Muscle layer of duodenum (tissue), 2 donors: ENCODE measurements at regions not wholly inside any gene's neighbourhood (a gene's known extent, or its start where the extent isn't known, plus 50 kb on each side); places are given as distances from the start of the nearest gene placed in this dataset.

Experiments
- H3K27ac ChIP-seq: one replicate; pipeline ENCODE4 v1.7.0; 2013; ENCODE audit warnings: mild to moderate bottlenecking, low read length
- H3K27me3 ChIP-seq: one replicate; pipeline ENCODE4 v1.7.0; 2013; ENCODE audit warnings: low read depth, mild to moderate bottlenecking, control low read depth, low read length
- H3K36me3 ChIP-seq, 2 donors: one replicate each; pipeline ENCODE4 v1.7.0; 2013; ENCODE audit warnings: low read length in 2 of 2, control low read depth in 1 of 2, mild to moderate bottlenecking in 1 of 2; ENCODE audit not compliant: insufficient read depth in 2 of 2, control insufficient read depth in 1 of 2
- H3K4me1 ChIP-seq, 2 donors: one replicate each; pipeline ENCODE4 v1.7.0; 2013; ENCODE audit warnings: low read length in 2 of 2, mild to moderate bottlenecking in 2 of 2, control low read depth in 1 of 2, moderate library complexity in 1 of 2; ENCODE audit not compliant: insufficient read depth in 2 of 2, control insufficient read depth in 1 of 2
- H3K4me3 ChIP-seq, 2 donors: one replicate each; pipeline ENCODE4 v1.7.0; 2013; ENCODE audit warnings: low read length in 2 of 2, low read depth in 1 of 2, mild to moderate bottlenecking in 1 of 2
- H3K9me3 ChIP-seq, 2 donors: one replicate each; pipeline ENCODE4 v1.7.0; 2013; ENCODE audit warnings: low read length in 2 of 2, control low read depth in 1 of 2, mild to moderate bottlenecking in 1 of 2; ENCODE audit not compliant: control insufficient read depth in 1 of 2
- donor health status: healthy.

DNA sequence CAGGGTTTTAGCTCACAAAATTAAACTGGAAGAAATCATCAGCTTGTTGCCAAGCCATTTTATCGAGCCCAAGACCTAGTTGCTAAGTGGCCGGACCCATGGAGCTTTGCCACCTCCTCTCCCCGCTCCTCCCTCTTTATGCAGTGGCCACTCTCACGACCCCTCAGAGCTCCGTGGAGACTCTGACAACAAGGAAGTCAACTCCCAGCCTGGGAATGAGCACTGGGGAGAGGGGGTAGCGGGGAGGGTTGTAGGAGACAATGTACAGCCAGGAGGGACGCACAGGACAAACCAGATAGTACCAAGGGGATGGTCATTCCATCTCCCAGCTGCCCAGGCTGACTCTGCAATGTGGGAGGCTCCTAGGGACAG, 250.9 kb downstream of the SIPA1L2 start:
- H3K4me3 ChIP-seq, result no peak overlapping the region
- no peaks in the 10 kb centered on the region for H3K4me1 ChIP-seq
- no peaks in the 10 kb centered on the region for H3K9me3 ChIP-seq
- H3K36me3 ChIP-seq, result no peaks in the 10 kb centered on the region
- no peak overlapping the region for H3K27ac ChIP-seq
- no peaks in the 10 kb centered on the region for H3K27me3 ChIP-seq

GRCh38 chr1:232378266-232379062, 251.5 kb downstream of the SIPA1L2 start:
- Histone ChIP-seq H3K9me3 (no peaks in the 10 kb centered on the region), H3K27me3 (no peaks in the 10 kb centered on the region), H3K4me3 (no peak overlapping the region), H3K27ac (no peak overlapping the region), H3K4me1 (no peaks in the 10 kb centered on the region), H3K36me3 (no peaks in the 10 kb centered on the region)

DNA sequence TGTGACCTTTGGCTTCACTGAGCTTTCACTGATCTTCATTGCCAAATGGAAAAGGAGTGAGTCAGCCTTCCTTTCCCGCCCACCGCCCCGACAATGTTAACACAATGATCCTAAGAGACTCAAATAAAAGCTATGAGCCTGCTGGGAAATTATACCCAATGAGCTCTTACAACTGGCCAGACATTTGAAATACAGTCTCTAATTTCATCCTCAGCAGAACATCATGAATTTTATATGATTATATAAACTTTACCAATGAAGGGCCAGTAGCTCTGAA, 252.5 kb downstream of the SIPA1L2 start:
- Histone ChIP-seq H3K27ac (peak overlapping the region; percentile 35), H3K27me3 (no peaks in the 10 kb centered on the region), H3K36me3 (no peaks in the 10 kb centered on the region), H3K4me3 (no peak overlapping the region), H3K4me1 (no peaks in the 10 kb centered on the region), H3K9me3 (no peaks in the 10 kb centered on the region)

DNA sequence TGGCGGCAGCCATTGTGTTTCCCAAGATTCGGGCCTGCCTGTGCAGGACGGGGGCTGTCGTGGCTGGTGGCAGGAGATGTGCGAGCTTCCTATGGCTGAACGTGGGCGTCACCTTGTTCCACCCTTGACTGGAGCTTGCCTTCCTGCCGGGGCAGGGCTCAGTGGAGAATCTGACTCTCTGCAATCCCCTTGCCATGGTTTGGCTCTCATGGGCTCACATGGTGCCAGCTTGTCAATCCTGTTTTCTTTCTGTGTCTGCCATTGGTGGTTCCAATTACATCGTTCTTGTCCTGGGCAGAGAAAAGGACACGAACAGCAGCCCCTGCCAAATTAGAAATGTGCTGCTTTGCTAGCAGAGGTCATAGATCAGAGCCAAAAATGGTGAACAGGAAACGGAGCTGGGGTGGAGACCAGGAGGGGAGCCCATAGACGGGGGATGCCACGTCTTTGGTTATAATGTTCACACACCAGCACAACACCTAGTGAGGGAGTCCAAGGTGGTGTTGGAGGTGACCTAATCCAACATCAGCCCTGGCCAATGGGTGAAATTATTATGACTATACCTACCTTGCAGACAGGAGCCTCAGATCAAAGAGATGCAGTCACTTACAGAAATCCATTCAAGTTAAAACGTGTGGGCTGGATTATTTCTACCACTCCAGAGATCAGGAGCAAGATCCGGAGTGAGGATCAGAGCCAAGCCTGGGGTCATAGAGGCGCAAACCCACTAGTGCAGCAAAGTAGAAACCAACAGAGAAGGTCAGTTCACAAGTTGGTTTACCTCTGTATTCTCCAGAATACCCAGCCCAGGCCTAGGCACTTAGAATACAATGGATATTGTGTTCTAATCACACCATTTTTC, 253.1 kb downstream of the SIPA1L2 start:
- Histone ChIP-seq H3K27ac (peak overlapping the region; percentile 35), H3K4me1 (no peaks in the 10 kb centered on the region)

DNA sequence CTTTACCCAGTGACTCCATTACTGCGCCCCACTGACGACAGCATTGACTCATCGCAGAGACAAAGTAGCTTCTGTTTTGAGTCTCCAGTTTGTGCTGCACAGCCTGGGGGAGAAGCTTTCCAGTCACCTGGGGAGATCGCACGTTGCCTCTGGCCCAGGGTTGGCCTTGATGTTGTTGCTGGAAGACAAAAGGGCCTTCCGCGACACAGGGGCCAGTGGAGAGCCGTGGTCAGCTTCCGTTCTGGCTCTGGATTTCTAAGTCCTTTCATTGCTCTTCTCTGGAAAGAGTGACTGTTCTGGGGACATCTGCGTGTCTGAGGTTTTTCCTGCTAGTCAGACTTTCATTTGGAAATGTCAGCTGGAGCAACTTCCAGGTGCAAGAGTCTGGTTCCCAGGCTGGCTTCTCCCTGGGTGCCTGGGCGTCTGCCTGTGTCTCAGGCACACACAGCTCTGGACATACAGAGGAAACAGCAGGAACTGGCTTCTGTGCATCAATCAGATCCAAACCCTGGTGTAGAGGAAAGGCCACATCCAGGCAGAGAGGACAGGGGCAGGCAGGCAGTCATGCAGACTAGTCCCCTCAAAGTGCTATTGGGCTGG, 257.0 kb downstream of the SIPA1L2 start:
- H3K27ac ChIP-seq, result no peak overlapping the region

More for the DNA sequence above, 253.1 kb downstream of the SIPA1L2 start:
- Histone ChIP-seq H3K36me3 (no peaks in the 10 kb centered on the region), H3K9me3 (no peaks in the 10 kb centered on the region), H3K27me3 (no peaks in the 10 kb centered on the region), H3K4me3 (no peak overlapping the region)

DNA sequence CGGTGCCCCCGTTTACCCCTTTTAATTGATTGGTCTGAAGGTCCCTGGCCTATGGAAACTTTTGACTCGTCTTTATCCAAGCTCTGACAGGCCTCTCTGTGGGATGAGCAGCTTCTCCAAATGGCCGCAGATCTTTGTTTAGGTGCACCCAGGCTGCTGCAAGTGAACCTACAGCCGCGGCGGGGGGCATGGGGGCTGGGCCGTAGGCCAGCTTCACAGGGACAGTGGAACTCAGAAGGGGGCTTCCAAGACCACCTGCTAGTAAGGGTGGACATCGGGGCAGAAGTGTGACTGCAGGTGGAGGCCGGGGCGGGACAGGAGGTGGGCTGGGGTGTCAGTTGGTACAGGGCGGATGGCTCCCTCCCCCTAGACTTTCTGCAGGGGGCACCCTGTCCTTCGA, 257.5 kb downstream of the SIPA1L2 start:
- Histone ChIP-seq H3K9me3 (no peaks in the 10 kb centered on the region), H3K27ac (no peak overlapping the region), H3K36me3 (no peaks in the 10 kb centered on the region), H3K27me3 (no peaks in the 10 kb centered on the region), H3K4me3 (no peak overlapping the region), H3K4me1 (no peaks in the 10 kb centered on the region)

More for the DNA sequence above, 257.0 kb downstream of the SIPA1L2 start:
- H3K4me3 ChIP-seq, result no peak overlapping the region
- H3K4me1 ChIP-seq, result no peaks in the 10 kb centered on the region
- H3K36me3 ChIP-seq, result no peaks in the 10 kb centered on the region
- no peaks in the 10 kb centered on the region for H3K27me3 ChIP-seq
- H3K9me3 ChIP-seq, result no peaks in the 10 kb centered on the region

DNA sequence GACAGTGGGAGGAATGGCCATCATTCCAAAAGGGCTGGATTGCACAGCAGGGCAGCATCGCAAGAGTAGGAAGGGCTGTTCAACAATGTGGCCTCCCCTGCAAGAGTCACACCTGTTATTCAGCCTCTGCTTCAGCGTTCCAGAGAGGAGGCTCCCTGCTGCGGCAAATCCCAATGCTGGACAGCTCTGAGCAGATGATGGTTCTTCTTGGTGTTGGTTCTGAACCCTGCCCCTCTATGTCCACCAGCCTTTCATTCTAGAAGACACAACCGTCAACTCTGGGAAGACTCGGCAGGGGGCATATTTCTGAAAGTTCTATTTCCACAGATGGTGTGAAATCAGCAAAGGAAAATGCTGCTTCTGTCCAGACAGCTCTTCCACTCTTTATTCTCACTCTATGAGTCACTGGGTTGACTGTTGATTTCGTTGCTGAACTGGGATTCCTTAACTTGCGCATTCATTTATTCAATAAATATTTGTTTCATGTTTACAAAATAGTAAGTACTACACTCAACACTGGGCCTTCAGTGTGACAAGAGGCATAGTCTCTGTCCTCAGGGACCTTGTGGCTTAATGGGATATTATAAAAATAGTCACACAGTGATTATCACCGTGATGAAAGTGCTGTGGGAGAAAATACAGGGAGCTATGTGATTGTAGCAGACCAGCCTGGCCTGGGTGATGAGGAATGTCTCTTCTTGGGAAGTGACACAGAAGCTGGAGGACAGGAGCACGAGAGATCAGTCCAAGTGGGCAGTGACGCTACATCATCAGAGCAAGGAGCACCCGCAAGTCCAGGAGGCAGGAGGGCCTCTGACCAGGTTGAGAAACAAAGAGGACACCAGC, 260.3 kb downstream of the SIPA1L2 start:
- Histone ChIP-seq H3K27me3 (no peaks in the 10 kb centered on the region), H3K4me1 (no peaks in the 10 kb centered on the region), H3K36me3 (no peaks in the 10 kb centered on the region), H3K9me3 (no peaks in the 10 kb centered on the region), H3K27ac (no peak overlapping the region), H3K4me3 (no peak overlapping the region)

DNA sequence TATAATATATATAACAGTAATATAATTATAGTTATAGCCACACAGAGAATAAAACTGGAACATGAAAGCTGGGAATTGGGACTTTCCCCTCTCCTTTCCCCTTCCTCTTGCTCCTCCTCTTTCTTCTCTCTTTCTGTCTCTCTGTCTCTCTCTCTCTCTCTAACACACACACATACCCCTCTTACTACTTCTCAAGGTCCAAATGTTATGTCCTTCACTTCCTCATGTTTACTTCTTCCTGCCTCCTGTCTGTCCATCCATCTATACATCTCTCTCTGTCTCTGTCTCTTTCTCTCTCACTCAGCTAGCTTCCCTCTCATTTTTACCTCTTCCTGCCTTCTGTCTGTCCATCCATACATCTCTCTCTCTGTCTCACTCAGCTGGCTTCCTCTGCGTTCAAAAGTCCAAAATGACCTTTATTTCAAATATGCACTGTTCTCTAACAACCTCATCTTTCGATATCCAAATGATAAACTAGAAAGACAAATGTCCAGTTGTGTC, 261.1 kb downstream of the SIPA1L2 start:
- no peaks in the 10 kb centered on the region for H3K9me3 ChIP-seq
- no peaks in the 10 kb centered on the region for H3K27me3 ChIP-seq
- H3K4me3 ChIP-seq, result no peak overlapping the region
- H3K27ac ChIP-seq, result no peak overlapping the region
- no peaks in the 10 kb centered on the region for H3K36me3 ChIP-seq
- no peaks in the 10 kb centered on the region for H3K4me1 ChIP-seq

- Histone ChIP-seq H3K4me1 (no peaks in the 10 kb centered on the region), H3K4me3 (no peak overlapping the region), H3K27me3 (no peaks in the 10 kb centered on the region), H3K36me3 (no peaks in the 10 kb centered on the region), H3K9me3 (no peaks in the 10 kb centered on the region), H3K27ac (no peak overlapping the region)
Measured at GRCh38 chr1:232367293-232367692, 262.6 kb downstream of the SIPA1L2 start.

GRCh38 chr1:232364654-232365382, 265.1 kb downstream of the SIPA1L2 start:
- Histone ChIP-seq H3K36me3 (no peaks in the 10 kb centered on the region), H3K4me3 (no peak overlapping the region), H3K27me3 (no peaks in the 10 kb centered on the region), H3K27ac (no peak overlapping the region), H3K9me3 (no peaks in the 10 kb centered on the region), H3K4me1 (no peaks in the 10 kb centered on the region)
